Spleen (tissue), 11 donors: ENCODE measurements at regions not wholly inside any gene's neighbourhood (a gene's known extent, or its start where the extent isn't known, plus 50 kb on each side); places are given as distances from the start of the nearest gene placed in this dataset.

Experiments
- DNase-seq: peaks from one replicate; pipeline ENCODE4 v3.0.0-alpha.2; 2020
- H3K27ac ChIP-seq, 8 donors: fragments of 200-600 bp; sonication (generic) in 7 of 8; 1 replicate in 4 of 8; 2 replicates in 4 of 8; pipeline versions ENCODE4 v1.5.0 to v1.8.0; 2016 to 2021; ENCODE audit warnings: inconsistent platforms in 4 of 8, mild to moderate bottlenecking in 4 of 8, moderate library complexity in 1 of 8
- H3K27me3 ChIP-seq, 7 donors: fragments of 200-600 bp; sonication (generic) in 6 of 7; replicated peaks in 1 of 7; 1 replicate in 4 of 7; 2 replicates in 3 of 7; pipeline versions ENCODE4 v1.5.0 to v1.8.0; 2016 to 2021; ENCODE audit warnings: inconsistent platforms in 3 of 7, mild to moderate bottlenecking in 1 of 7
- H3K36me3 ChIP-seq, 6 donors: fragments of 200-600 bp; sonication (generic) in 5 of 6; 1 replicate in 4 of 6; 2 replicates in 2 of 6; pipeline versions ENCODE4 v1.5.0 to v1.8.0; 2016 to 2021; ENCODE audit warnings: inconsistent platforms in 2 of 6
- H3K4me1 ChIP-seq, 6 donors: fragments of 200-600 bp; sonication (generic) in 5 of 6; 1 replicate in 3 of 6; 2 replicates in 3 of 6; pipeline versions ENCODE4 v1.5.0 to v1.8.0; 2016 to 2021; ENCODE audit warnings: inconsistent platforms in 3 of 6
- H3K4me3 ChIP-seq, 8 donors: fragments of 200-600 bp; sonication (generic) in 7 of 8; 1 replicate in 4 of 8; 2 replicates in 4 of 8; pipeline versions ENCODE4 v1.5.0 to v1.8.0; 2016 to 2021; ENCODE audit warnings: inconsistent platforms in 4 of 8, mild to moderate bottlenecking in 4 of 8, moderate library complexity in 2 of 8
- H3K9me3 ChIP-seq, 8 donors: fragments of 200-600 bp; sonication (generic) in 7 of 8; 1 replicate in 4 of 8; 2 replicates in 4 of 8; pipeline versions ENCODE4 v1.5.0 to v1.8.0; 2016 to 2021; ENCODE audit warnings: inconsistent platforms in 4 of 8
- CTCF ChIP-seq, 11 experiments: fragments of 200-600 bp in 7 of 11; fragments of 450-650 bp in 4 of 11; sonication (generic) in 4 of 11; IDR thresholded peaks in 8 of 11; conservative IDR thresholded peaks in 3 of 11; 1 replicate in 7 of 11; 2 replicates in 4 of 11; pipeline versions ENCODE4 v1.4.0 to v1.8.0; 2016 to 2021; ENCODE audit warnings: antibody characterized with exemption in 11 of 11, inconsistent platforms in 4 of 11, mild to moderate bottlenecking in 1 of 11
- POLR2A ChIP-seq, 3 donors: fragments of 450-650 bp; IDR thresholded peaks; one replicate each; pipeline ENCODE4 v1.5.1; 2017; ENCODE audit warnings: antibody characterized with exemption in 3 of 3, mild to moderate bottlenecking in 1 of 3
- POLR2AphosphoS5 ChIP-seq, 3 donors: sonication (generic); formaldehyde crosslinking; IDR thresholded peaks; one replicate each; pipeline ENCODE4 v1.5.1; 2017; ENCODE audit warnings: antibody characterized with exemption in 3 of 3
- WGBS, 5 donors: extraction: QIAGEN DNeasy Blood & Tissue Kit in 3 of 5; methylation state at CpG; one replicate each; pipeline versions ENCODE4 v1.1.5 to v1.1.7; 2013 to 2018; 5-methylcytosine and 5-hydroxymethylcytosine counted together
- intact Hi-C: fragments of 100-400 bp; cut with DNase I; formaldehyde crosslinking; loops from one replicate; pipeline ENCODE4 v1.15.0; 2023; ENCODE audit warnings: low total_unique reads
- donor health status: healthy with polysubstance abuse.
- donor health status: DM: no; HTN: no; CAD: no; lungs with moderate emphysema.
- donor health status: DM: no; HTN: no; CAD: no.
- donor health status: Bipolar disorder and iron deficiency.
- donor health status: healthy.
- donor health status: DM: no; HTN: no; CAD: no.
- donor health status: DM: yes; HTN: yes; CAD: no.

- WGBS, 5 donors: 89 to 98% (median 94%) methylated on average over 1 of the region's 1 CpG
- H3K27ac ChIP-seq: no peak overlapping the region
- TF ChIP-seq POLR2AphosphoS5 (IDR thresholded peaks at IDR 0.05) (no peak), CTCF (IDR thresholded peaks at IDR 0.05 in 8 of 11, conservative IDR thresholded peaks at IDR 0.05 in 3 of 11) (no peak), POLR2A (IDR thresholded peaks at IDR 0.05) (no peak)
- H3K9me3 ChIP-seq: peaks cover 0 to 27% (median 3%) of the 10 kb centered on the region in 8 donors
- no peak for DNase-seq
- no peaks in the 10 kb centered on the region for H3K4me1 ChIP-seq
- H3K4me3 ChIP-seq: no peak overlapping the region
- intact Hi-C loops: no loop called here
- no peaks in the 10 kb centered on the region for H3K36me3 ChIP-seq
- H3K27me3 ChIP-seq: no peaks in the 10 kb centered on the region
Measured at GRCh38 chr13:65028101-65028500, 2202.0 kb downstream of the PCDH9 start.

- H3K9me3 ChIP-seq: peaks cover 0 to 24% (median 6%) of the 10 kb centered on the region in 8 donors
- intact Hi-C loops: no loop called here
- TF ChIP-seq CTCF (IDR thresholded peaks at IDR 0.05 in 8 of 11, conservative IDR thresholded peaks at IDR 0.05 in 3 of 11) (no peak), POLR2AphosphoS5 (IDR thresholded peaks at IDR 0.05) (no peak), POLR2A (IDR thresholded peaks at IDR 0.05) (no peak)
- H3K4me1 ChIP-seq: no peaks in the 10 kb centered on the region
- H3K4me3 ChIP-seq: no peak overlapping the region
- no peak for DNase-seq
- H3K27ac ChIP-seq: no peak overlapping the region
- WGBS, 5 donors: 66 to 78% (median 69%) methylated on average over 2 of the region's 2 CpGs
- H3K27me3 ChIP-seq: no peaks in the 10 kb centered on the region
- H3K36me3 ChIP-seq: no peaks in the 10 kb centered on the region
Measured at GRCh38 chr13:65026505-65026904, 2203.6 kb downstream of the PCDH9 start.

GRCh38 chr13:65011378-65011777 lies 2218.8 kb downstream of the PCDH9 start:
- intact Hi-C loops: no loop called here
- Histone ChIP-seq H3K27ac (no peak overlapping the region), H3K4me3 (no peak overlapping the region), H3K9me3 (peaks cover 0 to 12% (median 0%) of the 10 kb centered on the region in 8 donors), H3K4me1 (no peaks in the 10 kb centered on the region), H3K27me3 (no peaks in the 10 kb centered on the region), H3K36me3 (no peaks in the 10 kb centered on the region)
- 70 to 73% (median 71%) methylated on average over 3 of the region's 3 CpGs for WGBS, 5 donors
- no peak for DNase-seq
- TF ChIP-seq POLR2A (IDR thresholded peaks at IDR 0.05) (no peak), POLR2AphosphoS5 (IDR thresholded peaks at IDR 0.05) (no peak), CTCF (IDR thresholded peaks at IDR 0.05 in 8 of 11, conservative IDR thresholded peaks at IDR 0.05 in 3 of 11) (no peak)

- H3K27me3 ChIP-seq: no peaks in the 10 kb centered on the region
- no peaks in the 10 kb centered on the region for H3K36me3 ChIP-seq
- H3K4me3 ChIP-seq: no peak overlapping the region
- no peaks in the 10 kb centered on the region for H3K4me1 ChIP-seq
- WGBS, 5 donors: 83 to 90% (median 87%) methylated on average over 5 of the region's 5 CpGs
- peaks cover 0 to 3% (median 0%) of the 10 kb centered on the region in 8 donors for H3K9me3 ChIP-seq
- intact Hi-C loops: no loop called here
- no peak for DNase-seq
- no peak overlapping the region for H3K27ac ChIP-seq
- TF ChIP-seq CTCF (IDR thresholded peaks at IDR 0.05 in 8 of 11, conservative IDR thresholded peaks at IDR 0.05 in 3 of 11) (no peak), POLR2AphosphoS5 (IDR thresholded peaks at IDR 0.05) (no peak), POLR2A (IDR thresholded peaks at IDR 0.05) (no peak)
Measured at GRCh38 chr13:64997438-64997837, 2232.7 kb downstream of the PCDH9 start.
